A549 (cell line): ENCODE measurements at regions not wholly inside any gene's neighbourhood (a gene's known extent, or its start where the extent isn't known, plus 50 kb on each side); places are given as distances from the start of the nearest gene placed in this dataset.

ENCODE experiments used
- CHD2 ChIP-seq: fragments of 150-350 bp; IDR thresholded peaks from 2 replicates; pipeline ENCODE4 v1.6.1; 2014; ENCODE audit warnings: low read length; ENCODE audit not compliant: partially characterized antibody
- CTCF ChIP-seq: fragments of >200 bp; sonication (Bioruptor Twin); formaldehyde crosslinking; IDR thresholded peaks from 3 replicates; pipeline ENCODE4 v1.5.1; 2016
- EP300 ChIP-seq, 2 experiments: fragments of >200 bp; sonication (Bioruptor Twin); formaldehyde crosslinking; IDR thresholded peaks; 2 replicates in 1 of 2; 3 replicates in 1 of 2; pipeline ENCODE4 v1.6.1; 2016 to 2017
- MAX ChIP-seq: IDR thresholded peaks from 2 replicates; pipeline ENCODE4 v1.6.1; 2012
- POLR2A ChIP-seq: IDR thresholded peaks from 2 replicates; pipeline ENCODE4 v1.6.1; 2012; ENCODE audit warnings: mild to moderate bottlenecking, low read length
- REST ChIP-seq: fragments of 200-600 bp; sonication (generic); IDR thresholded peaks from 2 replicates; pipeline ENCODE4 v1.6.1; 2016; ENCODE audit warnings: antibody characterized with exemption, mild to moderate bottlenecking, moderate library complexity

- TF ChIP-seq MAX (no peak; the same call in 1 of the 2 replicates), CHD2 (no peak), CTCF (no peak), REST (no peak), POLR2A (no peak), EP300 (IDR thresholded peaks at IDR 0.05) (no peak)
Observed at GRCh38 chr20:50259705-50260478, 69.3 kb downstream of the CEBPB start.
